HEK293T (cell line): ENCODE measurements at regions not wholly inside any gene's neighbourhood (a gene's known extent, or its start where the extent isn't known, plus 50 kb on each side); places are given as distances from the start of the nearest gene placed in this dataset.

ENCODE experiments used
- ARNT ChIP-seq: fragments of 450-650 bp; IDR thresholded peaks from 2 replicates; pipeline ENCODE4 v1.6.1; 2017; ENCODE audit warnings: mild to moderate bottlenecking
- PKNOX1 ChIP-seq: fragments of 450-650 bp; IDR thresholded peaks from 2 replicates; pipeline ENCODE4 v1.6.1; 2016
- SUZ12 ChIP-seq: fragments of 450-650 bp; IDR thresholded peaks from 2 replicates; pipeline ENCODE4 v1.6.1; 2016; ENCODE audit warnings: mild to moderate bottlenecking

DNA sequence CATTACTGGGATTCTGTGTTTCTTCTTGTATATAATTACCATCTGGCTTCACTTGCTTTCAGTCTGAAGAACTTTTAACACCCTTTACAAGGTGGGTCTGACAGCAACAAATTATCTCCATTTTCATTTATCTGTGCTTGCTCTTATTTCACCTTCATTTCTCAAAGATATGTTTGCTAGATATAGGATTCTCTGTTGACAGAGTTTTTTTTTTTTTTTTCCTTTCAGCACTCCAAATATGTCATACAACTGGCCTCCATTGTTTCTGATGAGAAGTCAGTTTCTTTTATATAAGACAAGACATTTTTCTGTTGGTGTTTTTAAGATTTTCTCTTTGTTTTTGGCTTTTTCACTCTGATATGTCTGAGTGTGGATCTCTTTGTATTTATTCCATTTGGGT lies 59.3 kb upstream of the TACR1 start:
- TF ChIP-seq ARNT = no peak
- no peak for TF ChIP-seq SUZ12
- no peak for TF ChIP-seq PKNOX1
